ENCODE measurements at regions not wholly inside any gene's neighbourhood (a gene's known extent, or its start where the extent isn't known, plus 50 kb on each side); places are given as distances from the start of the nearest gene placed in this dataset.
"Not testable (repeated sequence)": the region's sequence is repeated elsewhere in the genome, so short reads cannot be mapped to it uniquely, and the experiment has no call there.

DNA sequence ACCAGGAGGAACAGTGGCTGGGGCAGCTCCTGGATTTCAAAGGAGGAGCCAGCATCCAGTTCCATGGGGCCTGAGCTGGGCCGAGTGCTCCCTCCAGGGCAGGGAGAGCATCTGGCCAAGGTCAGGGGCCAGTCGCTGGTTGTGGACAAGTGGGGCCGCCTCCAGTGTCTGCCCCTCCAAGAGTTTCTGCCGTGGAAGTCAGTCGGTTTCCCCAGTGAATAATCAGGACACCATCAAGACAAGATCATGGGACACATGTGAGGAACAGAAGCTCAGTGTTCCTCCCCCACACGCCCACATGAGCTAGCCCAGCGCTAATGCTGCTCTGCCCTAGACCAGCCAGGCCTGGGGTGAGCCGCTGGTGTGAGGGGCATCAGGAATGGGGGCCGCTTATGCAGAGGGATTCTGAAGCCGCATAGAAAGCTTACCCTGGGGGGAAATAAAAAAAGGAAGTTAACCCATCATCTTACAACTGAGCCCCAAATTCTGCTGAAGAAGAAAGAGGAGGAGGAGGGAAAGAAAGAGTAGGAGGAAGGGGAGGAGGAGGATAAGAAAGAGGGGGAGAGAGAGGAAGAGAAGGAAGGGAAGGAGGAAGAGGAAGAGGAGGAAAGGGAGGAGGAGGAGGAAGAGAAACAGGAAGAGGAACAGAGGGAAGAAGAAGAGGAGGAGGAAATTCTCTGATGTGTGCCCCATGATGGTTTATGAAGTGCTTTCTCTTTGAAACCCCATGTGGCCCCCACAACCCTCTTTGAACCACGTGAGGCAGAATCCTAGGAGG lies 198.4 kb downstream of the MATN1 start:
- no peak for TF ChIP-seq CTCF (conservative IDR thresholded peaks at IDR 0.05; ENCODE audit: low read depth, low read length)
- no peak for DNase-seq (ENCODE audit: low read depth)
- no peak overlapping the region for H3K4me3 ChIP-seq (ENCODE audit: low read depth, low read length)

GRCh38 chr1:30524025-30524555 lies 199.3 kb downstream of the MATN1 start:
- not testable (repeated sequence) for H3K4me3 ChIP-seq (ENCODE audit: low read depth, low read length); DNase-seq (ENCODE audit: low read depth)

GRCh38 chr1:30523055-30524020 lies 200.0 kb downstream of the MATN1 start:
- DNase-seq (ENCODE audit: low read depth): peak; percentile 17
- no peak for TF ChIP-seq CTCF (conservative IDR thresholded peaks at IDR 0.05; ENCODE audit: low read depth, low read length)
- no peak overlapping the region for H3K4me3 ChIP-seq (ENCODE audit: low read depth, low read length)

DNA sequence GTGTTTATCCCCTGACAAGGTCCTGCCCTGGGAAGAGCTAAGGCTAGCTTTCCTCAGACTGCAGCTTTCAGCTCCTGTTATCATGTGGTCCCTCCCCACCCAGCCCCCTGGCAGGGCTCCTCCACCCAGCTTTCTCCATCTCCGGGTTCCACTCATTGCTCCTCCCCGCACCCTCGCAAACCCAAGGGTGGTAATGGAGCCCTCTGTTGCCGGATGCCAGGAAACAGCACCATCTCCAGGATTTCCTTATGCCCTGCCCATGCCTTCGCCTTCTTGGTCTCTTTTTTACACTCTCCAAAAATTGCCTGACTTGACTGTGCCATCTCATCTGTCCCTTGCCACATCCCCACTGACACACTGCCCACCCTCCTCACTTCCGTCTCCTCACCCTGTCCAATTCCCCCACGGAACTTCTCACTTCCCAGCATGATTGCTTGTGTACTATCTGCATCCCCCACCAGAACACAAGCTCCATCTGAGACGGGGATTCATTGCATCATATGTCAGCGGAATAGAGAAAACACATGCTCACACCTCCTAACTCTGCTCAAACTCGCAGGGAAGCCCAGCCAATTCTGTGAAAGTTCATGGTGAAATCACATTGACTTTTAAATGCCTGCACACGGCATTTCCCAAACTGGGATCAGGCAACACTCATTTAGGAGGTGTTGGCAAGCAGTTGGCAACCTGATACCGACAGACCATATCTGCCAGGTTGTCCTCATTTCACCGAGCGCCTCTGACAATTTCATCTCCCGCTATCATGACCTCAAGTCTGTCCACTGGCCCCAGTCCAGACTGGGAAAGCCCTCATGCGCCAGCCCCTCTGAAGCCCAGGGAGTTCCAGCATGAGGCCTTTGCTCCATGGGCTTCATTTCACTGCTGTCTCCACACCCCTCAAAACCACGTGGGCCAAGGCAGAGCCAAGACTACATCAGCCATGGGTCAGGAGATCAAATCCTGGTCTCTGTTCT lies 201.1 kb downstream of the MATN1 start:
- no peak for TF ChIP-seq CTCF (conservative IDR thresholded peaks at IDR 0.05; ENCODE audit: low read depth, low read length)
- peak; percentile 52 for DNase-seq (ENCODE audit: low read depth)
- no peak overlapping the region for H3K4me3 ChIP-seq (ENCODE audit: low read depth, low read length)

- DNase-seq (ENCODE audit: low read depth): no peak
- TF ChIP-seq CTCF (conservative IDR thresholded peaks at IDR 0.05; ENCODE audit: low read depth, low read length): no peak
- H3K4me3 ChIP-seq (ENCODE audit: low read depth, low read length): no peak overlapping the region
Measured at GRCh38 chr1:30521261-30521865, 202.0 kb downstream of the MATN1 start.

GRCh38 chr1:30520476-30520875 lies 202.9 kb downstream of the MATN1 start:
- no peak for DNase-seq (ENCODE audit: low read depth)
- TF ChIP-seq CTCF (conservative IDR thresholded peaks at IDR 0.05; ENCODE audit: low read depth, low read length): no peak
- no peak overlapping the region for H3K4me3 ChIP-seq (ENCODE audit: low read depth, low read length)

Data from choroid plexus epithelial cell (primary cell).